Ascending aorta (tissue), 2 donors: ENCODE measurements at regions not wholly inside any gene's neighbourhood (a gene's known extent, or its start where the extent isn't known, plus 50 kb on each side); places are given as distances from the start of the nearest gene placed in this dataset.

ENCODE experiments used
- DNase-seq, 2 donors: peaks; one replicate each; pipeline ENCODE4 v3.0.0-alpha.2; 2019; ENCODE audit warnings: low spot score in 2 of 2
- H3K27ac ChIP-seq, 2 donors: fragments of 200-600 bp; sonication (generic); one replicate each; pipeline ENCODE4 v1.5.1; 2016 to 2017; ENCODE audit warnings: mild to moderate bottlenecking in 1 of 2
- H3K27me3 ChIP-seq: fragments of 200-600 bp; sonication (generic); one replicate; pipeline ENCODE4 v1.5.1; 2017
- H3K36me3 ChIP-seq, 2 donors: fragments of 200-600 bp; sonication (generic); one replicate each; pipeline ENCODE4 v1.5.1; 2016
- H3K4me1 ChIP-seq, 2 donors: fragments of 200-600 bp; sonication (generic); one replicate each; pipeline ENCODE4 v1.5.1; 2016 to 2017; ENCODE audit warnings: mild to moderate bottlenecking in 1 of 2
- H3K4me3 ChIP-seq, 2 donors: fragments of 200-600 bp; sonication (generic); one replicate each; pipeline ENCODE4 v1.5.1; 2016 to 2017; ENCODE audit warnings: mild to moderate bottlenecking in 1 of 2
- H3K9me3 ChIP-seq, 2 donors: fragments of 200-600 bp; sonication (generic); one replicate each; pipeline ENCODE4 v1.5.1; 2016
- intact Hi-C: fragments of 100-400 bp; cut with DNase I; formaldehyde crosslinking; loops from one replicate; pipeline ENCODE4 v1.15.1; 2023
- TF ChIP-seq, protein P1 (sequence below), 3 experiments: fragments of 200-600 bp in 2 of 3; fragments of 450-650 bp in 1 of 3; sonication (generic) in 2 of 3; IDR thresholded peaks; one replicate each; pipeline ENCODE4 v1.5.1; 2016 to 2019; ENCODE audit warnings: antibody characterized with exemption in 3 of 3, mild to moderate bottlenecking in 1 of 3, moderate library complexity in 1 of 3

DNA sequence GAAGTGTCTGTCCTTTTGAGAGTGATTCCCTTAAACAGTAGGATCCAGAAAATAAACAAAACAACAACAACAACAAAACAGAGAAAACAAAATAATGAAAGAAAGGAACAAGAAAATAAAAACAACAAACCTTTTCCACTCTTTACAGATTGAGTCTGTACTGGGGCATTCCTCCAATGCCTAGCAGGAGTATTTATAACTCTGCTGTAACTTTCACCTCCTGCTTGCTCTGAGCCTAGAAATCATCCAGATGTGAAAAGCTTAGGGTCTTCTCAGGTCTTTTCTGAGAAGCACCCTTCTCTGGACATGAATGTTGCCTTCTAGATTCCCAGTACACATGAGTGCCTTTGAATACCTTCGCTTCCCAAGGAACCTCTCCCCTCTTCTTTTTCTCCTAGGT, 1239.4 kb downstream of the CNTNAP5 start:
- Histone ChIP-seq H3K36me3 (no peaks in the 10 kb centered on the region), H3K4me1 (no peaks in the 10 kb centered on the region), H3K27me3 (no peaks in the 10 kb centered on the region), H3K4me3 (no peak overlapping the region), H3K9me3 (no peaks in the 10 kb centered on the region), H3K27ac (no peak overlapping the region)
- TF ChIP-seq, protein P1, sequence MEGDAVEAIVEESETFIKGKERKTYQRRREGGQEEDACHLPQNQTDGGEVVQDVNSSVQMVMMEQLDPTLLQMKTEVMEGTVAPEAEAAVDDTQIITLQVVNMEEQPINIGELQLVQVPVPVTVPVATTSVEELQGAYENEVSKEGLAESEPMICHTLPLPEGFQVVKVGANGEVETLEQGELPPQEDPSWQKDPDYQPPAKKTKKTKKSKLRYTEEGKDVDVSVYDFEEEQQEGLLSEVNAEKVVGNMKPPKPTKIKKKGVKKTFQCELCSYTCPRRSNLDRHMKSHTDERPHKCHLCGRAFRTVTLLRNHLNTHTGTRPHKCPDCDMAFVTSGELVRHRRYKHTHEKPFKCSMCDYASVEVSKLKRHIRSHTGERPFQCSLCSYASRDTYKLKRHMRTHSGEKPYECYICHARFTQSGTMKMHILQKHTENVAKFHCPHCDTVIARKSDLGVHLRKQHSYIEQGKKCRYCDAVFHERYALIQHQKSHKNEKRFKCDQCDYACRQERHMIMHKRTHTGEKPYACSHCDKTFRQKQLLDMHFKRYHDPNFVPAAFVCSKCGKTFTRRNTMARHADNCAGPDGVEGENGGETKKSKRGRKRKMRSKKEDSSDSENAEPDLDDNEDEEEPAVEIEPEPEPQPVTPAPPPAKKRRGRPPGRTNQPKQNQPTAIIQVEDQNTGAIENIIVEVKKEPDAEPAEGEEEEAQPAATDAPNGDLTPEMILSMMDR (IDR thresholded peaks at IDR 0.05) = no peak
- no peak for DNase-seq
- intact Hi-C loops = no loop called here

DNA sequence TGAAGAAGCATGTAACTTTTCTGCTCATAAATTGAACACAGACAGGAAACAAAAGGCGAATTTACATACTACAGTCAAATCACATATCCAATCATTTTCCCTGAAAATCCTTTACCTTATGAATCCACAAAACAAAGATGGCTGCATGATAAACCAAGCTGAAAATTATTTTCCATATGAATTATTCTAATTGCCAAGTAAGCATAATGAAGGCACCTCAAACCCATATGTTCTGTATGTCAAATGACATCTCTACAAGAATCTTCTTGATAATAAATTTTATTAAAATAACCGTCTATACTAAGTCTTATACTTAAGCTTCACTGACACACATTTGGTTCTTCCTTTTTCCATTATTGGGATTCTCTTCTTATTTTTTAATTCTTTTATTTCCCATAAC, 1242.6 kb downstream of the CNTNAP5 start:
- Histone ChIP-seq H3K27ac (no peak overlapping the region), H3K4me3 (no peak overlapping the region), H3K4me1 (no peaks in the 10 kb centered on the region), H3K36me3 (no peaks in the 10 kb centered on the region), H3K27me3 (no peaks in the 10 kb centered on the region), H3K9me3 (no peaks in the 10 kb centered on the region)
- intact Hi-C loops = no loop called here
- DNase-seq = no peak
- TF ChIP-seq, protein P1 (IDR thresholded peaks at IDR 0.05) = no peak

DNA sequence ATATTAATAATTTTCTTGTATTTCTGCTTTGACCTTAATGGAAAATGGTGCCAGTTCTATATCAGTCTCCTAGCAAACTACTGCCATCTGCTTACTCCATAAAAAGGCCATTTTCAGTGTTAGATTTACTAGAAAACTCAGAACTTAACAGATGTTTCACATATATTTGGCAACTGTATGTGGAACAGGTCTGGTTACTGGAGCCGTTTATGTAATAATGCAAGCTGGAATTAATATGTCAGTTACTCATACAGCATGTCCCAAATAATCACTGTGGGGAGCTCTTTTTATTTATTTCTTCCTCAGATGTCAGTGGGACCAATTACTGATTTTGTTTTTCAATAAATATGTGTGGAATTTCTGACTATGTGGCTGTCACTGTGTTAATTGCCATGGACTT, 1247.6 kb downstream of the CNTNAP5 start:
- no peaks in the 10 kb centered on the region for H3K4me1 ChIP-seq
- TF ChIP-seq, protein P1 (IDR thresholded peaks at IDR 0.05) = no peak
- H3K4me3 ChIP-seq = no peak overlapping the region
- H3K27me3 ChIP-seq = no peaks in the 10 kb centered on the region
- intact Hi-C loops = no loop called here
- H3K27ac ChIP-seq = no peak overlapping the region
- H3K9me3 ChIP-seq = no peaks in the 10 kb centered on the region
- H3K36me3 ChIP-seq = no peaks in the 10 kb centered on the region
- no peak for DNase-seq

DNA sequence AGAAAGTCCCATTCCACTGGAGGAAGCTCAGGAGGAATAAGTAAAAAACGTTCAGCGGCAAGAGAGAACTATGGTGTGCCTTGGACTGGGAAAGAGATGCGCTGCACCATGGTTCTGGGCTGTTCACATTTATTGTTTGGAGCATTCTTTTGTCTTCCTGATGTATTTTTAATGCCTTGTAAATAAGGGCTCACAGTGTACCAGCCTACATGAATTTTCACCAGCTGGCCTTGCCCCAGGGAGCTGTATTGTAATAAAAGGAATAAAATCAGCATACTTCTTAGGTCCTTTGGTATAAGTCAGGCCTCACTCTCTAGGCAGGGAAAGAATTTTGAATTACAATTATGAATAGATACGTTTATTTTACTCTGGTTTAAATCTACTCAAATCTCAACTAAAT, 1249.6 kb downstream of the CNTNAP5 start:
- TF ChIP-seq, protein P1 (IDR thresholded peaks at IDR 0.05) = no peak
- intact Hi-C loops = no loop called here
- H3K9me3 ChIP-seq = no peaks in the 10 kb centered on the region
- H3K4me3 ChIP-seq = no peak overlapping the region
- H3K27ac ChIP-seq = no peak overlapping the region
- H3K27me3 ChIP-seq = no peaks in the 10 kb centered on the region
- no peaks in the 10 kb centered on the region for H3K4me1 ChIP-seq
- H3K36me3 ChIP-seq = no peaks in the 10 kb centered on the region
- DNase-seq = no peak

DNA sequence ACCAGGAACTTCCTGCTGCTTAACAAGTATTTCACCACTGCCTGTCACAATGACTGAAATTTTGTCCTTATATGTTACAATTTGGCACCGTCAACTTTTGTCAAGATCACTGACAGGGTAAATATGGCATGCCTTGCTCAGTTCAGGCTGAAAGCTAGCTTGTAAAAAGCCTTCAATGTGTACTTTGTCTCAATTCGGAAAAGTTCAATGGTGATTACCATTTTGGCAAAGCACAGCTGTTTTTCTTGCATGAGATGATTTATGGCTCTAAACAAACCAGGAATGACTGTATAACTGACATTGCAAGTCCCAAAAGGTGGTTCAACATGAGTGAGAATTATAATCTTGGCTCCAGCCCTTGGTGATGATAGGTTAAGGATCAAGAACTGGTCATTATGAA, 1255.2 kb downstream of the CNTNAP5 start:
- TF ChIP-seq, protein P1 (IDR thresholded peaks at IDR 0.05) = no peak
- Histone ChIP-seq H3K4me1 (no peaks in the 10 kb centered on the region), H3K9me3 (no peaks in the 10 kb centered on the region), H3K27ac (no peak overlapping the region), H3K27me3 (no peaks in the 10 kb centered on the region), H3K4me3 (no peak overlapping the region), H3K36me3 (no peaks in the 10 kb centered on the region)
- intact Hi-C loops = no loop called here
- DNase-seq = no peak

- intact Hi-C loops = no loop called here
- Histone ChIP-seq H3K4me1 (no peaks in the 10 kb centered on the region), H3K27me3 (no peaks in the 10 kb centered on the region), H3K27ac (no peak overlapping the region), H3K9me3 (no peaks in the 10 kb centered on the region), H3K36me3 (no peaks in the 10 kb centered on the region), H3K4me3 (no peak overlapping the region)
- TF ChIP-seq, protein P1 (IDR thresholded peaks at IDR 0.05) = no peak
- no peak for DNase-seq
Measured at GRCh38 chr2:125281242-125281641, 1256.2 kb downstream of the CNTNAP5 start.
